SK-N-SH treated with all-trans-retinoic acid at 6 μM for 48 hours (cell line): ENCODE measurements at regions not wholly inside any gene's neighbourhood (a gene's known extent, or its start where the extent isn't known, plus 50 kb on each side); places are given as distances from the start of the nearest gene placed in this dataset.

Source experiments
- ARNTL ChIP-seq: fragments of 450-650 bp; formaldehyde crosslinking; IDR thresholded peaks from 2 replicates; pipeline ENCODE4 v1.5.0; 2020; ENCODE audit warnings: low read depth, mild to moderate bottlenecking, moderate library complexity, borderline replicate concordance
- BACH2 ChIP-seq: fragments of 250-450 bp; sonication (Bioruptor Pico); IDR thresholded peaks from 2 replicates; pipeline ENCODE4 v1.9.0; 2021; ENCODE audit warnings: mild to moderate bottlenecking, borderline replicate concordance
- CSDC2 ChIP-seq: fragments of 250-450 bp; sonication (Bioruptor Pico); IDR thresholded peaks from 2 replicates; pipeline ENCODE4 v1.5.0; 2020; ENCODE audit warnings: mild to moderate bottlenecking, moderate library complexity
- ESRRG ChIP-seq: fragments of 250-450 bp; sonication (Bioruptor Pico); IDR thresholded peaks from 2 replicates; pipeline ENCODE4 v1.6.1; 2021; ENCODE audit warnings: mild to moderate bottlenecking
- OSR1 ChIP-seq: fragments of 250-450 bp; sonication (Bioruptor Pico); IDR thresholded peaks from 2 replicates; pipeline ENCODE4 v1.8.0; 2022; ENCODE audit warnings: moderate library complexity, mild to moderate bottlenecking, inconsistent platforms
- PATZ1 ChIP-seq: fragments of 250-450 bp; sonication (Bioruptor Pico); IDR thresholded peaks from 2 replicates; pipeline ENCODE4 v1.8.0; 2020; ENCODE audit warnings: mild to moderate bottlenecking, moderate library complexity, borderline replicate concordance
- RARB ChIP-seq: fragments of 250-450 bp; sonication (Bioruptor Pico); IDR thresholded peaks from 2 replicates; pipeline ENCODE4 v1.8.0; 2021; ENCODE audit warnings: mild to moderate bottlenecking, moderate library complexity
- TOX ChIP-seq: fragments of 250-450 bp; sonication (Bioruptor Pico); IDR thresholded peaks from 2 replicates; pipeline ENCODE4 v1.8.0; 2021; ENCODE audit warnings: mild to moderate bottlenecking, moderate library complexity, borderline replicate concordance
- ZFP3 ChIP-seq: fragments of 250-450 bp; sonication (Bioruptor Pico); IDR thresholded peaks from 2 replicates; pipeline ENCODE4 v1.5.0; 2020; ENCODE audit warnings: mild to moderate bottlenecking, moderate library complexity
- ZFP30 ChIP-seq: fragments of 450-650 bp; formaldehyde crosslinking; IDR thresholded peaks from 2 replicates; pipeline ENCODE4 v1.5.0; 2022; ENCODE audit warnings: mild to moderate bottlenecking, moderate library complexity
- ZNF70 ChIP-seq: fragments of 450-650 bp; formaldehyde crosslinking; IDR thresholded peaks from 2 replicates; pipeline ENCODE4 v1.5.0; 2020; ENCODE audit warnings: mild to moderate bottlenecking, moderate library complexity
- TF ChIP-seq, protein P1 (sequence below): fragments of 250-450 bp; sonication (Bioruptor Pico); IDR thresholded peaks from 2 replicates; pipeline ENCODE4 v1.5.1; 2021; ENCODE audit warnings: mild to moderate bottlenecking, moderate library complexity
- TF ChIP-seq, protein P2 (sequence below): fragments of 250-450 bp; sonication (Bioruptor Pico); IDR thresholded peaks from 2 replicates; pipeline ENCODE4 v1.8.0; 2021; ENCODE audit warnings: low read depth, mild to moderate bottlenecking, moderate library complexity, borderline replicate concordance

DNA sequence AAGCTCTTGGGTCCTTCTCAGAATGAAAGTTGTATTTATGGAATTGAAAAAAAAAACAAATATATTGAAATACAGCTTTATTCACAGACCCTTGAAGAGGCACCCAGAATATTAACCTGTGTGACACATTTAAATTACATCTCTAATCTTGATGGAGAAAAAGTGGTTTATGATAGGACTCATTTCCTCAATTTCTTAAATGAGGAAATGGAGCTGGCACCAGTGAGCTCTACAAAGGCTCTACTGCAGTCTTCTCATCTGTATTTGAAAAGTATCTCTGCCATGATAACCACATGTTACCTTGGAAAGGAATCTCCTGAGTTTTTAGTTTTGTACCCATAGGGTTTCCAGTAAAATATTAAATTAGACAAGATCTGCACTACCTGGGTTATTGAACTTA is 186.5 kb downstream of the HIPK3 start:
- no peak for TF ChIP-seq CSDC2 (CRISPR knock-in tag)
- TF ChIP-seq BACH2, result no peak
- no peak for TF ChIP-seq ESRRG (CRISPR knock-in tag)
- TF ChIP-seq TOX (CRISPR knock-in tag), result no peak
- no peak for TF ChIP-seq OSR1 (CRISPR knock-in tag)
- TF ChIP-seq PATZ1 (CRISPR knock-in tag), result no peak
- TF ChIP-seq ZNF70 (CRISPR knock-in tag), result no peak
- no peak for TF ChIP-seq RARB (CRISPR knock-in tag)
- no peak for TF ChIP-seq ZFP3 (CRISPR knock-in tag)
- TF ChIP-seq, protein P1, sequence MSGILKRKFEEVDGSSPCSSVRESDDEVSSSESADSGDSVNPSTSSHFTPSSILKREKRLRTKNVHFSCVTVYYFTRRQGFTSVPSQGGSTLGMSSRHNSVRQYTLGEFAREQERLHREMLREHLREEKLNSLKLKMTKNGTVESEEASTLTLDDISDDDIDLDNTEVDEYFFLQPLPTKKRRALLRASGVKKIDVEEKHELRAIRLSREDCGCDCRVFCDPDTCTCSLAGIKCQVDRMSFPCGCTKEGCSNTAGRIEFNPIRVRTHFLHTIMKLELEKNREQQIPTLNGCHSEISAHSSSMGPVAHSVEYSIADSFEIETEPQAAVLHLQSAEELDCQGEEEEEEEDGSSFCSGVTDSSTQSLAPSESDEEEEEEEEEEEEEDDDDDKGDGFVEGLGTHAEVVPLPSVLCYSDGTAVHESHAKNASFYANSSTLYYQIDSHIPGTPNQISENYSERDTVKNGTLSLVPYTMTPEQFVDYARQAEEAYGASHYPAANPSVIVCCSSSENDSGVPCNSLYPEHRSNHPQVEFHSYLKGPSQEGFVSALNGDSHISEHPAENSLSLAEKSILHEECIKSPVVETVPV, result no peak
- TF ChIP-seq ZFP30, result no peak
- TF ChIP-seq, protein P2, sequence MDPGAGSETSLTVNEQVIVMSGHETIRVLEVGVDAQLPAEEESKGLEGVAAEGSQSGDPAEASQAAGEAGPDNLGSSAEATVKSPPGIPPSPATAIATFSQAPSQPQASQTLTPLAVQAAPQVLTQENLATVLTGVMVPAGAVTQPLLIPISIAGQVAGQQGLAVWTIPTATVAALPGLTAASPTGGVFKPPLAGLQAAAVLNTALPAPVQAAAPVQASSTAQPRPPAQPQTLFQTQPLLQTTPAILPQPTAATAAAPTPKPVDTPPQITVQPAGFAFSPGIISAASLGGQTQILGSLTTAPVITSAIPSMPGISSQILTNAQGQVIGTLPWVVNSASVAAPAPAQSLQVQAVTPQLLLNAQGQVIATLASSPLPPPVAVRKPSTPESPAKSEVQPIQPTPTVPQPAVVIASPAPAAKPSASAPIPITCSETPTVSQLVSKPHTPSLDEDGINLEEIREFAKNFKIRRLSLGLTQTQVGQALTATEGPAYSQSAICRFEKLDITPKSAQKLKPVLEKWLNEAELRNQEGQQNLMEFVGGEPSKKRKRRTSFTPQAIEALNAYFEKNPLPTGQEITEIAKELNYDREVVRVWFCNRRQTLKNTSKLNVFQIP (CRISPR knock-in tag), result no peak
- TF ChIP-seq ARNTL (CRISPR knock-in tag), result no peak
